GM19463 (cell line): ENCODE measurements at regions not wholly inside any gene's neighbourhood (a gene's known extent, or its start where the extent isn't known, plus 50 kb on each side); places are given as distances from the start of the nearest gene placed in this dataset.

ENCODE experiments used
- ATAC-seq: cut with Tn5 transposase; IDR thresholded peaks from one replicate; pipeline ENCODE4 v1.9.1; 2021; ENCODE audit warnings: mild to moderate bottlenecking, moderate library complexity; ENCODE audit not compliant: unreplicated experiment

DNA sequence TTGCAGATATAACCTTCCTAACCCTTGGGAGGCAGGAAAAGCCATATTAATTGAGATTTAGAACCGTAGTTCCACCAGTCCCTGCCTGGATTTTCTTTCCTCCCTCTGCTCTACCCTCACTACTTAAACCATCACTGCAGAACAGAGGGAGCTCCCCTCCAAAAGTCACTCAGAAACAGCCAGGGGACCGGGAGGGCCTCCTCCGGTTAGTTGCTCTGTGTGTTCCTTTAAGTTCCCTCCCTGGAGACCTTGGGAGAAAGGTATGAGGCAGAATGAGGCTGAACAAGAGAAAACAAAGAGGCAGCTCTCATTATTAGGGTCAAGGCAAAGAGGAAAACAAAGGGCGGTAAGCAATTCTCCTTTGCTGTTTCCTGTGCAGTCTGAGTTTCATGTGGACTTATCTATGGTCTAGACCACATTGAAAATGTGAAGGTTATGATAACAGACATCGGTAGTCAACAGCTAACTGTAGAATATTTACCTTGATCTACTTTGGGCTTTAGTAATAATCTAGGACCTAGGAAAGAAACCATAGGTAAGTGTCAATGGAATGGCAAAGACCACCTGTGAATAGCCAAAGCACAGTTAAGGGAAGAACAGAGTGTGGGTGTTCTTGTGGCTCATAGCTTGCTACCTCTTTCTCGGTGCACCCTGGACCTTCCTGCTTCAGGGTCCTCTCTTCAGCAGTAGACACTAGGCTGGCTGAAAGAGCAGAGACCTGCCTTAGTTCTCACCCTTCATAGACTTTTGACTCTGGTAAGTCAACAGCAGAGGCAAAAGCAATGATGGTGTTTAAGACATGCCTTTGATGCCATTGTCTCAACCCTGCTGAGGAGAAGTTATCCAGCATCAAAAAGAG, 250.9 kb upstream of the CITED2 start:
- no peak for ATAC-seq

DNA sequence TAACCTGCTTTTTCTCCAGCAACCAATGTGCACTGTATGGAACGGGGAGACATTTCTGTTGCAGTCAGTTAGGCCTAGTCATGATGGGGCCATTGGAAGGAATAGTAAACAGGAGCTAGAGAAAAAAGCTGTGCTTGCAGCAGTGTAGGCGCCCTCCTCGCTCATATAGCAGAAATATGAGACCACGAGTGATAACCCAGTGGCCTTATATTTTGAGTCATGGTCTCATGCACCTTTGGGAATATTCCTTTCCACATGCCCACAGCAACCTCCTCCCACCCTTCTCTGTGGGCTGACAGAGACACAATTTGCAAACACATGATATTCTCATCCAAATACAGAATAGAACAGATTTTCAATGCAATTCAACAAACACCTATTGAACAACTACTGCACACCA, 248.9 kb upstream of the CITED2 start:
- no peak for ATAC-seq

DNA sequence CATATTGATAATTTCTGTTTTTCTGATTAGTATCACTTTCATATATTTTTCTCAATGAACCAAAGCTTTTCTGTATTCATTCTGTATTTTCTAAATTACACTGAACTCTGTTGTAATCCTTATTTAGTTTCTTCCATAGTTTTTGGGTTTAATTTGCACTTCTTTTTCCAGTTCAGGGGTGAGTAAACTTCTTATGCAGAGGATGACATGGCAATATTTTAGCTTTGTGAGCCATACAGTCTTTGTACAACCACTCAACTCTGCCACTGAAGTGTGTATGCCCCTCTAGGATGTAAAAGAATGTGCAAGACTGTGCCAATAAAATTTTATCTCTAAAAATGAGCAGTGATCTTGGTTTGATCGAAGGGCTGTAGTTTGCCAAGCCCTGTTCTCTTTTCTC, 239.0 kb upstream of the CITED2 start:
- ATAC-seq = no peak

DNA sequence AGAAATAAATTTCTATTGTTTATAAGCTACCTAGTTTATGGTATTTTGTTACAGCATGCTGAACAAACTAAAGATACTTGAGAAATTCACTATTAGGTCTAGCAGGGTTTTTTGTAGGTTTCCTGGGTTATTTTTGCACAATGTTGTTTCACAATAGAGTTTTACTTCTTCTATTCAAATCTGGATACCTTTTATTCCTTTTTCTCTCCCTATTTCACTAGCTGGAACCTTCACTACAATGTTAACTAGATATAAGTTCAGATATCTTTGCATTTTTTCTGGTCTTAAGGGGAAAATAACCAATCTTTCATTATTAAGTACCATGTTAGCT, 237.7 kb upstream of the CITED2 start:
- no peak for ATAC-seq

GRCh38 chr6:139611327-139612134, 237.1 kb upstream of the CITED2 start:
- ATAC-seq = no peak

DNA sequence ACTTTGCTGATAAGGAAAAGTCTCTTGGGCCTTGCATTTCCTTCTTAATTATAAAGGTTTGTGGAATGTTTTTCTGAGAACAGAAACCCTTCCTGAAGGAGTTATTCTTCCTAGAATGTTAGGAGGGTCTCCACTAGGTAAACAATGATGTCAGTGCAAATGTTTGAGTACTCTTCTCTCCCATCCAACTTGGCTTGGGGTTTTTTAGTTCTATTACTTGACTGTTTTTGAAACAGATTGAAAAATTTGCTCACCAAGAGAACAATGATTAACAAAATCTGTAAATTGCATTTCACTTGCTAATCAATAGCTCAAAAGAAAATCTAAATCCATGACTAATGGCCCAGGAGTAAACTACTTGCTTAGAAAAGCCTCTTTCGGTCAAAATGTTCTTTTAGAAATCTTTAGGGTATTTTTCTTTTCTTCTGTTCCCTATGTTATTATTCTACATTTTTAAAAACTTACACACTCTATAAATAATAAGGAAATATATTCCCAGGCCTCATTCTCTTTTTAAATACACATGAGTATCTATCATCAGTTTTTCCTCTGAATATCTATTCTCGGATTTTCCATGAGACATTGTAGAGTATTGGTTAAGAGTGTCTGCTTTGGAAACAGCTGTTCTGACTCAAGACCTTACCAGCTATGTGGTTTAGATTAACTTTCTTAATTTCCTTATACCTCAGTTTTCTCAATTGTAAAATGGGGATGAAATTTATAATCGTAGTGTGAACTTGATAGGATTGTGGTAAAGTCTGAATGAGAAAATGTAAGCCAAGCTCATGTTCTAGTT, 234.2 kb upstream of the CITED2 start:
- ATAC-seq = no peak

- ATAC-seq = no peak
Observed at GRCh38 chr6:139605350-139605749, 230.9 kb upstream of the CITED2 start.

- ATAC-seq = no peak
Observed at GRCh38 chr6:139603581-139603980, 229.1 kb upstream of the CITED2 start.

DNA sequence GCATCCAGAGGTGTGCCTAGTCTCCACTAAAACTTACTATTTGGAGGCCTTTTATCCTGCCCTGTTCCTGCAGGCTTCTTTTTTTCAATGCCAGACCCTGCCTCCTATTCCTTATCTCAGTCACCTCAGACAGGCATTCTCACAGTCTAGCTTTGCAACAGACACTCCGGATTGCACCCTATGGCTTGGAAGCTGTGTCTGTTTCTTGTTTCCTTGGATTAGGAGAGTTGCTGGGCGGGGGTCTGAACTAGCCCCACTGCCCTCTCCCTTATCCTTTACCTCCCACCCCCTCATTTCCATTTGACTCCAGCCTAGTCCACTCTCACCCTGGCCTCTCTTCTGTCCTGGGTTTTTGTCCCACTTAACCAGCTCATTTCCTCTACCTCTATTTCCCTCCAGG, 228.1 kb upstream of the CITED2 start:
- ATAC-seq = no peak

GRCh38 chr6:139600919-139601475, 226.5 kb upstream of the CITED2 start:
- ATAC-seq = peak; percentile 98

DNA sequence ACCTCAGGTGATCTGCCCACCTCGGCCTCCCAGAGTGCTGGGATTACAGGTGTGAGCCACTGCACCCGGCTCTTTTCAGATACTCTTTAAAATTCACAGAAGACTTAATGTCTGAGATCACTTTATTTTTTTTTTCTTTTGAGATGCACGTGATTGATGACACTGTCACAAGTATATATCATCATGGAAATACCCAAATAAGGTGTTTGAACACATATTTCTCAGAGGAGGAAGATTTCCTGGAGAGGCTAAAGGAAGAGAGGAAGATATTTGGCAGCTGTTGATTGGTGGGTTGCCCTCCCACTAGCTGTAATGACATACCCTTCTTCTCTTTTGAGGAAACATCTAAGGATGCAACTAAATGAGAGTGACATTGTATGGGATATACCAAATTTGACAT, 225.9 kb upstream of the CITED2 start:
- no peak for ATAC-seq

DNA sequence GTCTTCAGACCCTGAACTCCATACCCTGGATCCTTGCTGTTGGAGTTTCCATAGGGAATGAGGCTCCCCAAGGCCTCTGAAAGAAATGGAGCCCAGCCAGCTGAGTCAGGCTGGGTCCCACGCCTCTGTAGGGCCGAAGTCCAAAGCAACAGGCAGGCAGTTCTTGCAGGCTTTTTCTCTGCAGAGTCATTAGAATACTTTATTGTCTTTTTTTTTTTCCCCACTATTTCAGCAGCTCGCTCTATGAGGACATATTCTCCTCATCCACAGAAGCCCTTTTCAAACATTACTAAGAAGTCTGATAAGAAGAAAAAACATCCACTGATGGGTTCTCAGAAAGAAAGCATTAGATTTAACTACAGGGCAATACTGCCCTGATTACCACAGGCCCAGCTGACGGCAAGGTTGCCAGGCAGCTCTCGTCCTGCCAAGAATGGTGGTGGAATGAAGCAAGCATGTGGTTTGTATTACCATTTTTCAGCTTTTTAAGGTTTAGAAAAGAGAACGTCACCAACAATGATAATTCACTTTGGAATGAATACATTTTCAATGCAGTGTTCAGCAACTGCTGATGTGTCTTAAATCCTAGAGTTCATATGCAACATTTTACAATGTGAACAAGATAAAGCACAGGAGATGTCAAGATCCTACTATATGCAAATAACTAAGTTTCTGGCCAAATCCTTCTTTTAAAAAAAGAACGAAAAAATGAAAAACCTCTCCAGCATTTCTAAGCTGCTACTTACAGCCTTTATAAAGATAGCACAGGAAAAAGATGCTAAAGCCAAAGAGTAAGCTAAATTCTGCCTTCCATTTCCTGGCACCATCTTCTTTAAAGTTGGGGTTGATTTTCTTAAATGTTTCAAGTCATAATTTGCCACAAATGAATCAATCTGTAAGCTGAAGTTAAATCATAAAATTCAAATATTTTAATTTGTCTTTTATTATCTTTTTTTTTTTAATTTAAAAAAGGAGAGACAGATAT, 223.6 kb upstream of the CITED2 start:
- no peak for ATAC-seq

DNA sequence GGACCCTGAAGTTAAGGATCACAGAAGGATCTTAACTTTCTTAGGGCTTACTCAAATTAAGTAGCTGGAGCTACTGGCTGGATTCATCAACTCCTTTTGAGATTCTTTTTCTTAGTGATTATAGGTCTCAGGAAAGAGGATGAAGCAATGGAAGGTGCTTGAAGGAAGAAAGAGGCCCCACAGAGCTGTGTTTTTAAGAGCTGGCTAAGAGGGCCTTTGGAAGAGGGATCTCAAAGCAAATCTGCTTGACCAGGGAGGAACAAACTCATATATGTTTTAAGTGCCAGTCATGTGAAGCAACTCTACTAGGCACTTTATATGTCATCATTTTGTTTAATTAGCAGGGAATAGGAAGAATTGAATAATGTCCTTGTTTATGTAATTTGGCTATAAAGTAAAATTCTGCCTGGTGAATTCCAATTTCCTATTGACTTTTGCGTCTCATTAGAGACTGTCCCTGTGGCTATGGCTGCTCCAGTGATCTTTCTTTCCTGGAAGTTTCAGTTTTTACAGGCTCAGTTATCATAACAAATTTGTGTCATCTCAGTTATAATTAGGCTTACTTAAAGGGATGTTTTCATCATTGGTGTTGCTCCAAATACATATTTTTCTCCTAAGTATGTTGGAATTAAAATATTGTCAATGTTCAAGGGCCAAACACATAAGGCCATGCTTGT, 222.8 kb upstream of the CITED2 start:
- ATAC-seq = no peak

DNA sequence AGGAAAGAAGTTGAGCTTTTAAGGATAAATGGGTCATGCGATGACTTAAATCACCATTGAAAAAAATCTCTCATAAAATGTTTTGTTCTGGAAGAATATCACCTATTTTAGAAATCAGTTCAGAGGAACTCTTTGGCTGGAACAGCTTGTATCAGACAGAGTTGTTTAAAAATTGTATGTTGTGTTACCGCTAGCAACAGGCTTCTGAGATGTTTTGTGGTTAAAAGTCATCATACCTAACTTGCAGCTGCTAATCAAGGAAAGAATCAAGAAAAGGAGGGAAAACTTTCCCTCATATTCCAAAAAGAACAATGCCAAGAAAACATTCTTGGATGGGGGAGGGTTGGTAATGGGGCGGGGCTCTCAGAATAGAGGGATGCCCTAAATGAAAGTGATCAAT, 220.7 kb upstream of the CITED2 start:
- no peak for ATAC-seq

GRCh38 chr6:139594333-139594965, 220.0 kb upstream of the CITED2 start:
- ATAC-seq = no peak

DNA sequence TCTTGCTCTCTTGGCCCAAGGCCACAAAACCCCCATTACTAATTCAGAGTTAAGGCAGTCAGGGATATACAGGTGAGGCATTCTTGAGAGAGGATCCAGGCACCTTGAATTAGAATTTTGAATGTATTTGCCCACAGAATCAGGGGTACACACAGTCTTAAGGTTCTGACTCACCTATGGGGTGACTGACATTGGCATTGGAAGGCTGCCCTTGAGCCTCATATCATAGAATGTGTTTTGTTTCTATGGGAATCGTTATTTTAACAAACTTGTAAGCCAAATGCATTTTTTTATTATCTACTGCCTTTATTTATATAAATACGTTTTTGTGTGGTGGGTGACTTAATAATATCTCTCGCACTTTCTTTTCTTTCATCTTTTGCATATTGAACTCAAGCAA, 218.6 kb upstream of the CITED2 start:
- no peak for ATAC-seq

GRCh38 chr6:139592011-139592410, 217.6 kb upstream of the CITED2 start:
- ATAC-seq = no peak

- ATAC-seq = no peak
Observed at GRCh38 chr6:139591075-139591865, 216.8 kb upstream of the CITED2 start.
